Kidney (tissue), 13 donors: ENCODE measurements at regions not wholly inside any gene's neighbourhood (a gene's known extent, or its start where the extent isn't known, plus 50 kb on each side); places are given as distances from the start of the nearest gene placed in this dataset.

Experiments
- DNase-seq, 5 donors: peaks; one replicate each; pipeline ENCODE4 v3.0.0-alpha.2; 2013 to 2020
- FAIRE-seq: peaks from 2 replicates; lab custom pipeline; 2012; peaks lifted over from hg19 to GRCh38; lab: Jason Lieb, UNC
- H3K27ac ChIP-seq, 2 donors: one replicate each; pipeline ENCODE4 v1.7.0; 2013; ENCODE audit warnings: low read depth in 2 of 2, low read length in 2 of 2, inconsistent platforms in 1 of 2
- H3K27me3 ChIP-seq: one replicate; pipeline ENCODE4 v1.7.1; 2013; ENCODE audit warnings: low read length, inconsistent platforms; ENCODE audit not compliant: control insufficient read depth, insufficient read depth
- H3K36me3 ChIP-seq, 3 donors: one replicate each; pipeline versions ENCODE4 v1.7.0 to v1.7.1; 2013; ENCODE audit warnings: low read length in 3 of 3, control low read depth in 1 of 3, inconsistent platforms in 1 of 3; ENCODE audit not compliant: insufficient read depth in 3 of 3, control insufficient read depth in 2 of 3
- H3K4me1 ChIP-seq, 3 donors: one replicate each; pipeline versions ENCODE4 v1.7.0 to v1.7.1; 2013; ENCODE audit warnings: low read length in 3 of 3, inconsistent platforms in 1 of 3, low read depth in 1 of 3; ENCODE audit not compliant: control insufficient read depth in 2 of 3, insufficient read depth in 2 of 3
- H3K4me3 ChIP-seq, 3 donors: one replicate each; pipeline versions ENCODE4 v1.7.0 to v1.8.1; 2013; ENCODE audit warnings: low read length in 3 of 3, control low read depth in 1 of 3, inconsistent platforms in 1 of 3
- H3K9ac ChIP-seq, 3 donors: one replicate each; pipeline versions ENCODE4 v1.7.0 to v1.7.1; 2013; ENCODE audit warnings: low read length in 3 of 3, control low read depth in 1 of 3, inconsistent platforms in 1 of 3
- H3K9me3 ChIP-seq, 3 donors: one replicate each; pipeline versions ENCODE4 v1.7.0 to v1.7.1; 2013; ENCODE audit warnings: low read length in 3 of 3, control low read depth in 1 of 3, inconsistent platforms in 1 of 3; ENCODE audit not compliant: control insufficient read depth in 2 of 3, insufficient read depth in 1 of 3
- CTCF ChIP-seq: IDR thresholded peaks from 3 replicates; pipeline ENCODE4 v1.5.1; 2012; ENCODE audit warnings: mild to moderate bottlenecking, moderate library complexity, borderline replicate concordance; ENCODE audit not compliant: insufficient read depth; ENCODE audit errors: extremely low read depth
- intact Hi-C: fragments of 100-400 bp; cut with DNase I; formaldehyde crosslinking; loops from one replicate; pipeline ENCODE4 v1.11.1; 2022
- donor health status: control.
- donor health status: control.
- donor health status: control.
- donor health status: control.
- donor health status: control.
- donor health status: DM: yes; HTN: yes; CAD: no.
- donor health status: Normal renal cell carcinoma (clear cell type).

GRCh38 chr3:152522036-152522435 is 253.3 kb downstream of the MBNL1 start:
- Histone ChIP-seq H3K9me3 (no peaks in the 10 kb centered on the region), H3K36me3 (no peaks in the 10 kb centered on the region), H3K9ac (no peak overlapping the region), H3K27me3 (no peaks in the 10 kb centered on the region), H3K4me3 (no peak overlapping the region), H3K27ac (no peak overlapping the region), H3K4me1 (no peaks in the 10 kb centered on the region)
- no peak for TF ChIP-seq CTCF
- no peak for FAIRE-seq
- no peak for DNase-seq
- intact Hi-C loops, result no loop called here

GRCh38 chr3:152524198-152525140 is 255.7 kb downstream of the MBNL1 start:
- Histone ChIP-seq H3K27ac (no peak overlapping the region), H3K27me3 (no peaks in the 10 kb centered on the region), H3K4me1 (no peaks in the 10 kb centered on the region), H3K36me3 (no peaks in the 10 kb centered on the region), H3K9ac (no peak overlapping the region), H3K9me3 (no peaks in the 10 kb centered on the region), H3K4me3 (no peak overlapping the region)
- peak; percentile 98 for FAIRE-seq
- TF ChIP-seq CTCF, result peak; percentile 67
- DNase-seq, result peak in 3 of 5 donors; percentile 26 to 72 (median 68)
- intact Hi-C loops, result no loop called here

- intact Hi-C loops, result no loop called here
- Histone ChIP-seq H3K9ac (no peak overlapping the region), H3K27me3 (no peaks in the 10 kb centered on the region), H3K27ac (no peak overlapping the region), H3K9me3 (no peaks in the 10 kb centered on the region), H3K36me3 (no peaks in the 10 kb centered on the region), H3K4me1 (no peaks in the 10 kb centered on the region), H3K4me3 (no peak overlapping the region)
- TF ChIP-seq CTCF, result no peak
- no peak for FAIRE-seq
- DNase-seq, result no peak
Measured at GRCh38 chr3:152531717-152532116, 263.0 kb downstream of the MBNL1 start.
